ENCODE measurements at regions not wholly inside any gene's neighbourhood (a gene's known extent, or its start where the extent isn't known, plus 50 kb on each side); places are given as distances from the start of the nearest gene placed in this dataset.

GRCh38 chr6:11938285-11938890 is 73.7 kb upstream of the HIVEP1 start:
- no peak for TF ChIP-seq CTCF (IDR thresholded peaks at IDR 0.05; ENCODE audit: low read depth, low read length)
- no peak for TF ChIP-seq EZH2phosphoT487 (IDR thresholded peaks at IDR 0.05; ENCODE audit: low read depth)
